K562 (cell line): ENCODE measurements at regions not wholly inside any gene's neighbourhood (a gene's known extent, or its start where the extent isn't known, plus 50 kb on each side); places are given as distances from the start of the nearest gene placed in this dataset.

Experiments
- ATAC-seq: fragments of 200-7000 bp; cut with Tn5 transposase; 3 replicates; pipeline ENCODE4 v1.9.1; 2020; ENCODE audit warnings: moderate library complexity
- BruUV-seq: library from RNA; stranded (reverse); fragments of 400-500 nt; replicated peaks from 2 replicates; lab custom pipeline; 2021; lab: Mats Ljungman, UMichigan
- CTCF ChIA-PET: fragments of 300-600 bp; formaldehyde crosslinking; extraction: SDS; loops from one replicate; lab custom pipeline; 2021; ENCODE audit warnings: low intra/inter-chr PET ratio; lab: Yijun Ruan, JAX
- POLR2A ChIA-PET: fragments of 300-600, 350-650 bp; sonication (Branson Sonifier 250); formaldehyde crosslinking; extraction: SDS; loops from one replicate; lab custom pipeline; 2021; ENCODE audit warnings: antibody characterized with exemption, inconsistent platforms; lab: Yijun Ruan, JAX
- DNase-seq, 4 experiments: peaks; one replicate each; pipeline versions ENCODE4 v3.0.0 to v3.0.0-alpha.2; 2011 to 2018; ENCODE audit warnings: low spot score in 3 of 4, mixed read lengths in 3 of 4; ENCODE audit errors: extremely low read depth in 1 of 4
- FAIRE-seq: peaks from 2 replicates; lab custom pipeline; 2011; peaks lifted over from hg19 to GRCh38; lab: Jason Lieb, UNC
- H2AFZ ChIP-seq: 2 replicates; pipeline ENCODE4 v1.6.0; 2011; ENCODE audit warnings: low read depth, low read length, control low read depth, inconsistent platforms
- H3K27ac ChIP-seq: fragments of 200-600 bp; 3 replicates; pipeline ENCODE4 v1.8.0; 2011; ENCODE audit warnings: low read depth, mild to moderate bottlenecking, control low read depth, inconsistent platforms, low read length, moderate library complexity, mixed read lengths; ENCODE audit errors: extremely low read depth
- H3K27me3 ChIP-seq, 2 experiments: fragments of 300-600 bp in 1 of 2; 2 replicates in 1 of 2; 3 replicates in 1 of 2; pipeline versions ENCODE4 v1.6.0 to v1.8.0; 2011; ENCODE audit warnings: inconsistent platforms in 2 of 2, low read length in 2 of 2, mild to moderate bottlenecking in 1 of 2, mixed read lengths in 1 of 2, moderate library complexity in 1 of 2; ENCODE audit not compliant: control insufficient read depth in 2 of 2, insufficient read depth in 2 of 2
- H3K36me3 ChIP-seq: fragments of 300-600 bp; 3 replicates; pipeline ENCODE4 v1.8.0; 2011; ENCODE audit warnings: mild to moderate bottlenecking, low read length, inconsistent platforms; ENCODE audit not compliant: control insufficient read depth, insufficient read depth
- H3K4me1 ChIP-seq, 2 experiments: fragments of 200-600 bp in 1 of 2; replicated peaks in 1 of 2; 2 replicates in 1 of 2; 3 replicates in 1 of 2; pipeline versions ENCODE4 v1.5.1 to v1.8.0; 2011; ENCODE audit warnings: inconsistent platforms in 2 of 2, low read length in 2 of 2, mild to moderate bottlenecking in 1 of 2, mixed read lengths in 1 of 2, moderate library complexity in 1 of 2; ENCODE audit not compliant: control insufficient read depth in 2 of 2, insufficient read depth in 2 of 2
- H3K4me2 ChIP-seq: 2 replicates; pipeline ENCODE4 v1.6.1; 2011; ENCODE audit warnings: low read length, control low read depth, inconsistent platforms, mixed read lengths; ENCODE audit not compliant: insufficient read depth
- H3K4me3 ChIP-seq: fragments of 200-600 bp; sonication (generic), shearing (Covaris generic); 2 replicates; pipeline ENCODE4 v1.5.1; 2016; ENCODE audit warnings: control low read depth, inconsistent platforms
- H3K79me2 ChIP-seq: fragments of 200-600 bp; 3 replicates; pipeline ENCODE4 v1.8.0; 2011; ENCODE audit warnings: low read length, inconsistent platforms; ENCODE audit not compliant: control insufficient read depth, insufficient read depth
- H3K9ac ChIP-seq, 2 experiments: 2 replicates each; pipeline versions ENCODE4 v1.6.0 to v1.6.1; 2011; ENCODE audit warnings: low read depth in 2 of 2, low read length in 2 of 2, control low read depth in 1 of 2, inconsistent platforms in 1 of 2, mild to moderate bottlenecking in 1 of 2, mixed read lengths in 1 of 2; ENCODE audit not compliant: insufficient read depth in 1 of 2
- H3K9me1 ChIP-seq: one replicate; pipeline ENCODE4 v1.6.0; 2011; ENCODE audit warnings: inconsistent platforms, mild to moderate bottlenecking, low read length, moderate library complexity; ENCODE audit not compliant: control insufficient read depth, insufficient read depth
- H3K9me3 ChIP-seq: replicated peaks from 2 replicates; pipeline ENCODE4 v1.5.1; 2011; ENCODE audit warnings: low read depth, low read length, inconsistent platforms; ENCODE audit not compliant: control insufficient read depth, insufficient read depth
- H4K20me1 ChIP-seq: replicated peaks from 2 replicates; pipeline ENCODE4 v1.6.1; 2011; ENCODE audit warnings: low read length, inconsistent platforms, mixed read lengths; ENCODE audit not compliant: control insufficient read depth, insufficient read depth
- GTF2E2 ChIP-seq: fragments of 200-800 bp; sonication (Bioruptor generic); IDR thresholded peaks from 2 replicates; pipeline ENCODE4 v1.6.1; 2016; ENCODE audit warnings: missing genetic modification characterization, missing compliant biosample characterization
- NELFE ChIP-seq: IDR thresholded peaks from 2 replicates; pipeline ENCODE4 v1.6.1; 2011; ENCODE audit warnings: mild to moderate bottlenecking; ENCODE audit not compliant: insufficient read depth, insufficient read length
- NEUROD1 ChIP-seq: fragments of 150-350 bp; IDR thresholded peaks from 2 replicates; pipeline ENCODE4 v1.6.1; 2014; ENCODE audit warnings: borderline replicate concordance, low read length, low read depth; ENCODE audit not compliant: partially characterized antibody
- ZKSCAN3 ChIP-seq: fragments of 250-450 bp; sonication (Bioruptor Pico); IDR thresholded peaks from 2 replicates; pipeline ENCODE4 v1.4.0; 2020
- WGBS: fragments of 100-300 bp; shearing (Covaris generic); methylation state at CpG from one replicate; pipeline ENCODE4 v1.1.6; 2016; ENCODE audit warnings: low coverage, mixed read lengths; ENCODE audit not compliant: insufficient coverage; ENCODE audit errors: missing lambda C conversion rate; 5-methylcytosine and 5-hydroxymethylcytosine counted together
- in situ Hi-C: fragments of 300-500 bp; cut with MboI; formaldehyde crosslinking; loops from 4 replicates; pipeline ENCODE4 v1.15.0; 2018; ENCODE audit warnings: inconsistent platforms, mixed read lengths
- intact Hi-C: fragments of 100-400 bp; cut with micrococcal nuclease; formaldehyde crosslinking; loops from 2 replicates; pipeline ENCODE4 v1.14.2; 2022

DNA sequence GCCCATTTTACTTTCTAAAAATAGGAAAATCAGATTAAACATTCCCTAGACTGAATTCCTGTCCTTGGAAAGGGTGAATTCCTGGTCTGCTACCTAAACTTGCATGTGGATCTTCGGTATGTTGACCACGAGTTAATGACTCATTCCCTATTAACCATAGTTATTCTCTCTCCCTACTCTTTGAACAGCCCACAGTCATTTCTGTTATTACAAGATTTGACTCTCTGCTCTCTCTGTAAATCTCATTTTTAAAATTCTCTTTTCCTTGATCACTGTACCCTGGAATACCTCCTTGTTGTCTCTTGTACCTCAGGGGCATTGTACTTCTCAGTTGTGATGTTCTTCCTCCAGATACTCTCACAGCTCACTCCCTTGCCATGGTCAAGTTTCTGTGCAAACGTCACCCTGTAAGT lies 92.0 kb upstream of the GULP1 start (continued):
- no peak for TF ChIP-seq NEUROD1

DNA sequence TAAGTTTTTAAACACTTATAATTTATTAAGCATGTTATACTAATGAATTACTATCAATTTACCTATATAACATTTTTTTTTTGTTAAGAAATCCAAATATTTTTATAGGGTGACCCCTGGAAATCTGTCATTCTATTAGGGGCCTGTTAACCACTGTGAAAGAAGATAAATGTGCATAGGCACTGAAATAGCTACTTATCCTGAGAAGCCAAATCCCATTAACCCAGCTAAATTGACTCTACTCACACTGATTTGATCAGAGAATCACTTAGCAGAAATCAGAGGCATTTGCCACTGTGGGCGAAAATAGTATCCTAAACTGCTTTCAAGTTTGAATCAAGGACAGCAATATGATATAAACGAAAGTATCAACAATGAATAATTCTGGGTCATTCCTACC lies 90.0 kb upstream of the GULP1 start:
- Histone ChIP-seq H3K4me1 (no peaks in the 10 kb centered on the region), H3K9ac (no peak overlapping the region), H3K9me1 (no peaks in the 10 kb centered on the region), H3K4me3 (no peak overlapping the region), H3K36me3 (no peaks in the 10 kb centered on the region), H3K9me3 (no peaks in the 10 kb centered on the region), H2AFZ (no peak overlapping the region), H3K4me2 (no peak overlapping the region), H3K27ac (no peak overlapping the region), H4K20me1 (no peaks in the 10 kb centered on the region), H3K27me3 (no peaks in the 10 kb centered on the region), H3K79me2 (no peaks in the 10 kb centered on the region)
- POLR2A ChIA-PET, result no interaction called here
- TF ChIP-seq ZKSCAN3 (CRISPR knock-in tag), result no peak
- in situ Hi-C loops (no loop called here), intact Hi-C loops (loop anchor here (10.0 kb wide), 1 partner anchor 163 kb away; no protein-coding TSS in a partner anchor)
- ATAC-seq (no peak), DNase-seq (no peak), FAIRE-seq (no peak)
- CTCF ChIA-PET, result no interaction called here
- WGBS, result 6% methylated on average over 2 of the region's 2 CpGs
- no TSS peak for BruUV-seq

GRCh38 chr2:188202777-188203176 lies 88.9 kb upstream of the GULP1 start:
- 11% methylated on average over 1 of the region's 1 CpG for WGBS
- intact Hi-C loops, result loop anchor here (10.0 kb wide), 1 partner anchor 162 kb away; no protein-coding TSS in a partner anchor
- TF ChIP-seq GTF2E2 (no peak), NELFE (no peak)
- TF ChIP-seq, all 486 proteins: peak for 0

More at GRCh38 chr2:188202777-188203176, 88.9 kb upstream of the GULP1 start:
- Histone ChIP-seq H3K27ac (no peak overlapping the region), H2AFZ (no peak overlapping the region), H3K9me3 (no peaks in the 10 kb centered on the region), H3K4me2 (no peak overlapping the region), H4K20me1 (no peaks in the 10 kb centered on the region), H3K9me1 (no peaks in the 10 kb centered on the region), H3K4me1 (no peaks in the 10 kb centered on the region), H3K27me3 (no peaks in the 10 kb centered on the region), H3K36me3 (no peaks in the 10 kb centered on the region), H3K79me2 (no peaks in the 10 kb centered on the region), H3K4me3 (no peak overlapping the region), H3K9ac (no peak overlapping the region)
- ChIA-PET CTCF (no interaction called here), POLR2A (no interaction called here)
- FAIRE-seq (no peak), DNase-seq (no peak), ATAC-seq (no peak)
- in situ Hi-C loops, result no loop called here
- BruUV-seq, result no TSS peak
